Retina (tissue), 1 donor: ENCODE measurements at regions not wholly inside any gene's neighbourhood (a gene's known extent, or its start where the extent isn't known, plus 50 kb on each side); places are given as distances from the start of the nearest gene placed in this dataset.

ENCODE experiments used
- DNase-seq: peaks from one replicate; pipeline ENCODE4 v3.0.0-alpha.2; 2016

- no peak for DNase-seq
These were observed 323.3 kb upstream of the TLE3 start for GRCh38 chr15:70420948-70421482.

GRCh38 chr15:70420086-70420947 is 322.6 kb upstream of the TLE3 start:
- DNase-seq: peak; percentile 63

- DNase-seq: peak; percentile 80
These were observed 321.2 kb upstream of the TLE3 start for GRCh38 chr15:70418943-70419342.

- no peak for DNase-seq
These were observed 319.8 kb upstream of the TLE3 start for GRCh38 chr15:70417535-70417934.

- no peak for DNase-seq
These were observed 319.1 kb upstream of the TLE3 start for GRCh38 chr15:70416829-70417228.

- DNase-seq: no peak
These were observed 317.7 kb upstream of the TLE3 start for GRCh38 chr15:70415398-70415797.

GRCh38 chr15:70414626-70415025 is 316.9 kb upstream of the TLE3 start:
- DNase-seq: no peak

- no peak for DNase-seq
These were observed 315.1 kb upstream of the TLE3 start for GRCh38 chr15:70412794-70413193.

- DNase-seq: no peak
These were observed 313.6 kb upstream of the TLE3 start for GRCh38 chr15:70411143-70411863.

- DNase-seq: no peak
These were observed 312.8 kb upstream of the TLE3 start for GRCh38 chr15:70410371-70410985.

GRCh38 chr15:70409388-70409787 is 311.7 kb upstream of the TLE3 start:
- DNase-seq: no peak

GRCh38 chr15:70407955-70408354 is 310.2 kb upstream of the TLE3 start:
- DNase-seq: no peak

- no peak for DNase-seq
These were observed 309.6 kb upstream of the TLE3 start for GRCh38 chr15:70407336-70407670.

- DNase-seq: no peak
These were observed 309.1 kb upstream of the TLE3 start for GRCh38 chr15:70406617-70407335.

- no peak for DNase-seq
These were observed 304.0 kb upstream of the TLE3 start for GRCh38 chr15:70401709-70402108.

GRCh38 chr15:70400766-70401541 is 303.2 kb upstream of the TLE3 start:
- no peak for DNase-seq

GRCh38 chr15:70399204-70399603 is 301.5 kb upstream of the TLE3 start:
- no peak for DNase-seq

GRCh38 chr15:70398694-70399093 is 301.0 kb upstream of the TLE3 start:
- DNase-seq: no peak

GRCh38 chr15:70396807-70397206 is 299.1 kb upstream of the TLE3 start:
- DNase-seq: no peak

- DNase-seq: no peak
These were observed 297.4 kb upstream of the TLE3 start for GRCh38 chr15:70395164-70395563.

GRCh38 chr15:70390723-70391122 is 293.0 kb upstream of the TLE3 start:
- no peak for DNase-seq

- no peak for DNase-seq
These were observed 290.3 kb upstream of the TLE3 start for GRCh38 chr15:70387993-70388392.
